ENCODE measurements at regions not wholly inside any gene's neighbourhood (a gene's known extent, or its start where the extent isn't known, plus 50 kb on each side); places are given as distances from the start of the nearest gene placed in this dataset.
A peak's percentile ranks its signal among the peaks of the same experiment; 100 is the strongest.
"Not testable (repeated sequence)": the region's sequence is repeated elsewhere in the genome, so short reads cannot be mapped to it uniquely, and the experiment has no call there.

GRCh38 chr9:89685698-89686097 is 80.9 kb downstream of the GADD45G start:
- TF ChIP-seq CTCF (IDR thresholded peaks at IDR 0.05; ENCODE audit: poor library complexity, severe bottlenecking) = no peak
- peak overlapping the region; percentile 61 for H3K27ac ChIP-seq (ENCODE audit: poor library complexity, severe bottlenecking)

GRCh38 chr9:89686126-89686525 is 81.3 kb downstream of the GADD45G start:
- Histone ChIP-seq H3K27ac (ENCODE audit: poor library complexity, severe bottlenecking) (peak overlapping the region; percentile 61), H3K9me3 (ENCODE audit: severe bottlenecking) (no peaks in the 10 kb centered on the region), H3K36me3 (ENCODE audit: low read depth) (no peaks in the 10 kb centered on the region), H3K27me3 (ENCODE audit: insufficient read depth, poor library complexity, severe bottlenecking) (no peaks in the 10 kb centered on the region), H3K4me1 (ENCODE audit: insufficient read depth, poor library complexity, severe bottlenecking) (peaks cover 16% of the 10 kb centered on the region), H3K4me3 (ENCODE audit: severe bottlenecking) (no peak overlapping the region)
- ATAC-seq (ENCODE audit: low read depth) = peak; percentile 99
- peak; percentile 95 for DNase-seq (ENCODE audit: low spot score)
- TF ChIP-seq CTCF (IDR thresholded peaks at IDR 0.05; ENCODE audit: poor library complexity, severe bottlenecking) = no peak

More at GRCh38 chr9:89685698-89686097, 80.9 kb downstream of the GADD45G start:
- ATAC-seq (ENCODE audit: low read depth) (no peak), DNase-seq (ENCODE audit: low spot score) (no peak)
- no peak overlapping the region for H3K4me3 ChIP-seq (ENCODE audit: severe bottlenecking)
- peaks cover 16% of the 10 kb centered on the region for H3K4me1 ChIP-seq (ENCODE audit: insufficient read depth, poor library complexity, severe bottlenecking)
- H3K36me3 ChIP-seq (ENCODE audit: low read depth) = no peaks in the 10 kb centered on the region
- H3K27me3 ChIP-seq (ENCODE audit: insufficient read depth, poor library complexity, severe bottlenecking) = no peaks in the 10 kb centered on the region
- no peaks in the 10 kb centered on the region for H3K9me3 ChIP-seq (ENCODE audit: severe bottlenecking)

- ATAC-seq (ENCODE audit: low read depth) (peak; percentile 16), DNase-seq (ENCODE audit: low spot score) (peak; percentile 43)
- no peak for TF ChIP-seq CTCF (IDR thresholded peaks at IDR 0.05; ENCODE audit: poor library complexity, severe bottlenecking)
- Histone ChIP-seq H3K27me3 (ENCODE audit: insufficient read depth, poor library complexity, severe bottlenecking) (no peaks in the 10 kb centered on the region), H3K9me3 (ENCODE audit: severe bottlenecking) (no peaks in the 10 kb centered on the region), H3K4me3 (ENCODE audit: severe bottlenecking) (no peak overlapping the region), H3K36me3 (ENCODE audit: low read depth) (no peaks in the 10 kb centered on the region), H3K27ac (ENCODE audit: poor library complexity, severe bottlenecking) (peak overlapping the region; percentile 61), H3K4me1 (ENCODE audit: insufficient read depth, poor library complexity, severe bottlenecking) (peaks cover 16% of the 10 kb centered on the region)
Measured at GRCh38 chr9:89686621-89687020, 81.8 kb downstream of the GADD45G start.

- Histone ChIP-seq H3K36me3 (ENCODE audit: low read depth) (no peaks in the 10 kb centered on the region), H3K4me1 (ENCODE audit: insufficient read depth, poor library complexity, severe bottlenecking) (peaks cover 16% of the 10 kb centered on the region), H3K27ac (ENCODE audit: poor library complexity, severe bottlenecking) (peak overlapping the region; percentile 61), H3K9me3 (ENCODE audit: severe bottlenecking) (no peaks in the 10 kb centered on the region), H3K27me3 (ENCODE audit: insufficient read depth, poor library complexity, severe bottlenecking) (no peaks in the 10 kb centered on the region), H3K4me3 (ENCODE audit: severe bottlenecking) (no peak overlapping the region)
- no peak for ATAC-seq (ENCODE audit: low read depth)
- TF ChIP-seq CTCF (IDR thresholded peaks at IDR 0.05; ENCODE audit: poor library complexity, severe bottlenecking) = no peak
- DNase-seq (ENCODE audit: low spot score) = no peak
Measured at GRCh38 chr9:89687188-89687587, 82.4 kb downstream of the GADD45G start.

- no peak for TF ChIP-seq CTCF (IDR thresholded peaks at IDR 0.05; ENCODE audit: poor library complexity, severe bottlenecking)
- Histone ChIP-seq H3K9me3 (ENCODE audit: severe bottlenecking) (no peaks in the 10 kb centered on the region), H3K27me3 (ENCODE audit: insufficient read depth, poor library complexity, severe bottlenecking) (no peaks in the 10 kb centered on the region), H3K27ac (ENCODE audit: poor library complexity, severe bottlenecking) (no peak overlapping the region), H3K4me1 (ENCODE audit: insufficient read depth, poor library complexity, severe bottlenecking) (peaks cover 16% of the 10 kb centered on the region), H3K36me3 (ENCODE audit: low read depth) (no peaks in the 10 kb centered on the region), H3K4me3 (ENCODE audit: severe bottlenecking) (no peak overlapping the region)
- DNase-seq (ENCODE audit: low spot score) (no peak), ATAC-seq (ENCODE audit: low read depth) (no peak)
Measured at GRCh38 chr9:89687848-89688247, 83.0 kb downstream of the GADD45G start.

GRCh38 chr9:89689321-89689720 is 84.5 kb downstream of the GADD45G start:
- H3K27me3 ChIP-seq (ENCODE audit: insufficient read depth, poor library complexity, severe bottlenecking); H3K9me3 ChIP-seq (ENCODE audit: severe bottlenecking); H3K27ac ChIP-seq (ENCODE audit: poor library complexity, severe bottlenecking); ATAC-seq (ENCODE audit: low read depth); DNase-seq (ENCODE audit: low spot score); H3K4me3 ChIP-seq (ENCODE audit: severe bottlenecking); H3K36me3 ChIP-seq (ENCODE audit: low read depth): not testable (repeated sequence)
- peaks cover 16% of the 10 kb centered on the region for H3K4me1 ChIP-seq (ENCODE audit: insufficient read depth, poor library complexity, severe bottlenecking)
